BE2C (cell line): ENCODE measurements at regions not wholly inside any gene's neighbourhood (a gene's known extent, or its start where the extent isn't known, plus 50 kb on each side); places are given as distances from the start of the nearest gene placed in this dataset.

Experiments used
- DNase-seq: peaks from one replicate; pipeline ENCODE4 v3.0.0-alpha.2; 2020
- H3K27me3 ChIP-seq: fragments of 250-450 bp; sonication (Bioruptor Pico); 2 replicates; pipeline ENCODE4 v1.5.1; 2020; ENCODE audit warnings: mild to moderate bottlenecking
- H3K36me3 ChIP-seq: fragments of 250-450 bp; sonication (Bioruptor Pico); 2 replicates; pipeline ENCODE4 v1.5.1; 2020; ENCODE audit warnings: mild to moderate bottlenecking
- H3K4me1 ChIP-seq: fragments of 250-450 bp; sonication (Bioruptor Pico); 2 replicates; pipeline ENCODE4 v1.5.1; 2020
- H3K4me3 ChIP-seq: 2 replicates; pipeline ENCODE4 v1.5.1; 2011; ENCODE audit warnings: low read depth, low read length
- H3K9me3 ChIP-seq: fragments of 250-450 bp; sonication (Bioruptor Pico); 2 replicates; pipeline ENCODE4 v1.5.1; 2020
- TF ChIP-seq, protein P1 (sequence below): IDR thresholded peaks from 2 replicates; pipeline ENCODE4 v1.5.1; 2012; ENCODE audit warnings: mild to moderate bottlenecking, low read depth, low read length

DNA sequence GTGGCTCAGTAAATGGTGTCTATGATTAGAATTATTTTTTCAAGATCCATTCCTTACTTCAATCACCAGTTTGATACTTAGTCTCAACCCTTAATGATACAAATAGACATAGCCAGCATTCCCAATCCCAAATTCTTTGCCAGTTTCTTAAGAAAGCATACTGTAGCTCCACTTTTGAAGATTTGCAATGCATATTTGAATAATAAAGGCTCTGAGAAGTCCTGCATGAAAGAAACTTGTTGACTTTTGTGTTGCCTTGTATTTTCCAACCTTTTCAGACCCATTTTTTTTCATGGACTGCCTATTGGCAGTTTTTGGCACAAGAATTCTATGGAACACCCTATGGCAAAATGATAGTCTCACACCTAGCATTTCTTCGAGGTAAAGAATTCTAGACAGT is 215.6 kb upstream of the CHD6 start:
- DNase-seq: no peak
- Histone ChIP-seq H3K36me3 (no peaks in the 10 kb centered on the region), H3K4me3 (no peak overlapping the region), H3K27me3 (peaks cover 1% of the 10 kb centered on the region), H3K4me1 (no peaks in the 10 kb centered on the region), H3K9me3 (no peaks in the 10 kb centered on the region)
- TF ChIP-seq, protein P1, sequence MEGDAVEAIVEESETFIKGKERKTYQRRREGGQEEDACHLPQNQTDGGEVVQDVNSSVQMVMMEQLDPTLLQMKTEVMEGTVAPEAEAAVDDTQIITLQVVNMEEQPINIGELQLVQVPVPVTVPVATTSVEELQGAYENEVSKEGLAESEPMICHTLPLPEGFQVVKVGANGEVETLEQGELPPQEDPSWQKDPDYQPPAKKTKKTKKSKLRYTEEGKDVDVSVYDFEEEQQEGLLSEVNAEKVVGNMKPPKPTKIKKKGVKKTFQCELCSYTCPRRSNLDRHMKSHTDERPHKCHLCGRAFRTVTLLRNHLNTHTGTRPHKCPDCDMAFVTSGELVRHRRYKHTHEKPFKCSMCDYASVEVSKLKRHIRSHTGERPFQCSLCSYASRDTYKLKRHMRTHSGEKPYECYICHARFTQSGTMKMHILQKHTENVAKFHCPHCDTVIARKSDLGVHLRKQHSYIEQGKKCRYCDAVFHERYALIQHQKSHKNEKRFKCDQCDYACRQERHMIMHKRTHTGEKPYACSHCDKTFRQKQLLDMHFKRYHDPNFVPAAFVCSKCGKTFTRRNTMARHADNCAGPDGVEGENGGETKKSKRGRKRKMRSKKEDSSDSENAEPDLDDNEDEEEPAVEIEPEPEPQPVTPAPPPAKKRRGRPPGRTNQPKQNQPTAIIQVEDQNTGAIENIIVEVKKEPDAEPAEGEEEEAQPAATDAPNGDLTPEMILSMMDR: no peak

- DNase-seq: no peak
- no peaks in the 10 kb centered on the region for H3K4me1 ChIP-seq
- no peaks in the 10 kb centered on the region for H3K9me3 ChIP-seq
These were observed 212.5 kb upstream of the CHD6 start for GRCh38 chr20:41830702-41831101.

DNA sequence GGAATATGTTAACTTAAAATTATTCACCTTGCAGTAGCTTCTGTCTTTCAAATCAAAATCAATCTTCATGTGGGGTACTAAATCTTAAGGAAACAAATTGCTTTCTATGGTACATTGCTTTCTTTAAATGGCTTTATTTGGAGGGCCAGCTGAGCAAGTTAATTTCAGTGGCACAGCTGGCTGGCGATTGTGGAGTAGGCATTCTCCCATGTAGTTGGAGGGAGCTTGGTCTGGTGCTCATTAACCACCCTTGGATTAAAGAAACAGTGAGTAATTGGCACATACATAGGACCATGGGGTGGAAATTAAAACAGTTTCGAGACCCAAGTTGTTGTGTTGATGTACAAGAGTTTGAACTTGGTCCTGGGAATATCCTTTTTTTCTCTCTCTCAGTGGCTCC is 201.3 kb upstream of the CHD6 start:
- no peak for DNase-seq
- TF ChIP-seq, protein P1: no peak
- no peaks in the 10 kb centered on the region for H3K36me3 ChIP-seq
- no peaks in the 10 kb centered on the region for H3K27me3 ChIP-seq
- no peak overlapping the region for H3K4me3 ChIP-seq
- no peaks in the 10 kb centered on the region for H3K9me3 ChIP-seq
- no peaks in the 10 kb centered on the region for H3K4me1 ChIP-seq

More at GRCh38 chr20:41830702-41831101, 212.5 kb upstream of the CHD6 start:
- H3K27me3 ChIP-seq: peaks cover 10% of the 10 kb centered on the region
- no peak overlapping the region for H3K4me3 ChIP-seq
- TF ChIP-seq, protein P1: no peak
- no peaks in the 10 kb centered on the region for H3K36me3 ChIP-seq

GRCh38 chr20:41818991-41819390 is 200.8 kb upstream of the CHD6 start:
- no peaks in the 10 kb centered on the region for H3K9me3 ChIP-seq
- no peaks in the 10 kb centered on the region for H3K4me1 ChIP-seq
- no peaks in the 10 kb centered on the region for H3K27me3 ChIP-seq
- TF ChIP-seq, protein P1: no peak
- no peaks in the 10 kb centered on the region for H3K36me3 ChIP-seq
- H3K4me3 ChIP-seq: no peak overlapping the region
- DNase-seq: no peak

- no peak for DNase-seq
- Histone ChIP-seq H3K9me3 (no peaks in the 10 kb centered on the region), H3K4me3 (no peak overlapping the region), H3K36me3 (no peaks in the 10 kb centered on the region), H3K27me3 (no peaks in the 10 kb centered on the region), H3K4me1 (no peaks in the 10 kb centered on the region)
- TF ChIP-seq, protein P1: no peak
These were observed 200.2 kb upstream of the CHD6 start for GRCh38 chr20:41818369-41818768.

DNA sequence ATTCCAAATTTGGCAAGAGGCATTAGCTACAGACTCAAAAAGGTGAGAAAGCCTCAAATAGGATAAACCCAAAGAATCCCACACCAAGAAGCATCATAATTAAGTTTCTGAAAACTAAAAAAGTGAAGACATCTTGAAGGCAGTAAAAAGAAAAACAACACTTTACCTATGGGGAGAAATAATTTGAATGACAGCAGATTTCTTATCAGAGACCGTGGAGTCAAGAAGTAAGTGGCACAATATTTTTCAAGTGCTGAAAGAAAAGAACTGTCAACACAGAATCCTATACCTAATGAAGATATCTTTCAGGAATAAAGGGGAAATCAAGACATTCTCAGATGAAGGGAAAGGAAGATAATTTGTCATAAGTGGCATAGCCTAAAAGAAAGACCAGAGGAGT is 193.3 kb upstream of the CHD6 start:
- Histone ChIP-seq H3K4me3 (no peak overlapping the region), H3K36me3 (no peaks in the 10 kb centered on the region), H3K27me3 (no peaks in the 10 kb centered on the region), H3K9me3 (no peaks in the 10 kb centered on the region), H3K4me1 (no peaks in the 10 kb centered on the region)
- TF ChIP-seq, protein P1: no peak
- no peak for DNase-seq
